ENCODE measurements at regions not wholly inside any gene's neighbourhood (a gene's known extent, or its start where the extent isn't known, plus 50 kb on each side); places are given as distances from the start of the nearest gene placed in this dataset.

DNA sequence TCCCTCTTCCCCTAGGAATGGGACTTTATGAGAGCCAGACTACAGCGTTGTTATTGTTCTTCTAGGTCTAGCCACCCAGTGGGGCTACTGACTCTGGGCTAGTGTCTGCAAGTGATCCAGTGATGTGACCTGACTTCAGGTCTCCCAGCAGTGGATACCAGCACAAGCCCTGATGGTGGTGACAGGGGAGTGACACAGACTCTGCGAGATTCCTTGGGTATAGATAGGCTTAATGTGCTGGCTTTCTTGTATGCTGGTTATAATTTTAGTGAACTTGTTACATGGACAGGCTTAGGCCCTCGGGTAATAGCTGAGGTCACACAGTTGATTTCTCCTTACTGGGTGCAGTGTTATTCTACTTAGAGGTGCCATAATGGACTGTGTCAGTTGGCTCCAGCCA is 106.9 kb downstream of the TBC1D30 start:
- no peak for TF ChIP-seq SIN3A (IDR thresholded peaks at IDR 0.05; ENCODE audit: borderline replicate concordance, insufficient read depth, low read length)
- TF ChIP-seq FOXP2 (optimal IDR thresholded peaks at IDR 0.05; ENCODE audit: borderline replicate concordance, extremely low read depth, extremely low read length, insufficient read depth), result no peak
- TF ChIP-seq POLR2AphosphoS5 (IDR thresholded peaks at IDR 0.05; ENCODE audit: low read depth, low read length), result no peak
- TF ChIP-seq TAF1 (IDR thresholded peaks at IDR 0.05; ENCODE audit: borderline replicate concordance, insufficient read depth, low read length), result no peak
- TF ChIP-seq, protein P1, sequence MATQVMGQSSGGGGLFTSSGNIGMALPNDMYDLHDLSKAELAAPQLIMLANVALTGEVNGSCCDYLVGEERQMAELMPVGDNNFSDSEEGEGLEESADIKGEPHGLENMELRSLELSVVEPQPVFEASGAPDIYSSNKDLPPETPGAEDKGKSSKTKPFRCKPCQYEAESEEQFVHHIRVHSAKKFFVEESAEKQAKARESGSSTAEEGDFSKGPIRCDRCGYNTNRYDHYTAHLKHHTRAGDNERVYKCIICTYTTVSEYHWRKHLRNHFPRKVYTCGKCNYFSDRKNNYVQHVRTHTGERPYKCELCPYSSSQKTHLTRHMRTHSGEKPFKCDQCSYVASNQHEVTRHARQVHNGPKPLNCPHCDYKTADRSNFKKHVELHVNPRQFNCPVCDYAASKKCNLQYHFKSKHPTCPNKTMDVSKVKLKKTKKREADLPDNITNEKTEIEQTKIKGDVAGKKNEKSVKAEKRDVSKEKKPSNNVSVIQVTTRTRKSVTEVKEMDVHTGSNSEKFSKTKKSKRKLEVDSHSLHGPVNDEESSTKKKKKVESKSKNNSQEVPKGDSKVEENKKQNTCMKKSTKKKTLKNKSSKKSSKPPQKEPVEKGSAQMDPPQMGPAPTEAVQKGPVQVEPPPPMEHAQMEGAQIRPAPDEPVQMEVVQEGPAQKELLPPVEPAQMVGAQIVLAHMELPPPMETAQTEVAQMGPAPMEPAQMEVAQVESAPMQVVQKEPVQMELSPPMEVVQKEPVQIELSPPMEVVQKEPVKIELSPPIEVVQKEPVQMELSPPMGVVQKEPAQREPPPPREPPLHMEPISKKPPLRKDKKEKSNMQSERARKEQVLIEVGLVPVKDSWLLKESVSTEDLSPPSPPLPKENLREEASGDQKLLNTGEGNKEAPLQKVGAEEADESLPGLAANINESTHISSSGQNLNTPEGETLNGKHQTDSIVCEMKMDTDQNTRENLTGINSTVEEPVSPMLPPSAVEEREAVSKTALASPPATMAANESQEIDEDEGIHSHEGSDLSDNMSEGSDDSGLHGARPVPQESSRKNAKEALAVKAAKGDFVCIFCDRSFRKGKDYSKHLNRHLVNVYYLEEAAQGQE (IDR thresholded peaks at IDR 0.05; ENCODE audit: insufficient read depth in 1 of 2, low read depth in 2 of 2, low read length in 2 of 2), result no peak

DNA sequence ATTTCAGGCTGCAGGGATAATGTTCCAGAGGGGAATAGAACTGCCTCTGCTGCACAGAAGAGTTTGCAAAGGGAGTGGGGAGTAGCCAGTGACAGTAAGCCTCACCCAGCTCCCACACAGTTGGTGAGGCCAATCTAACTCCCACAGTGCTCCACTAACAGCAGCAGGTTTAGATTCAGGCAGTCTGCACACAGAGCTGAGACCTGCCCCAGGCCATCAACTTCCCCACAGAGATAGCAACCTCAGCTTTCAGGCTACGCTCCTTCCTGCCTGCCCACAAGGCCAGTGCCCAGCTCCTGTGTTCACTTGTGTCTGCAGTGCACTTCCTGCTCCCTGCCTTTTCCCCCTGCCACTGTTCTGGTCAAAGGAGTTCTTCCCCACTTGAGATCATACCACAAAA is 107.5 kb downstream of the TBC1D30 start:
- TF ChIP-seq POLR2AphosphoS5 (IDR thresholded peaks at IDR 0.05; ENCODE audit: low read depth, low read length) (no peak), SIN3A (IDR thresholded peaks at IDR 0.05; ENCODE audit: borderline replicate concordance, insufficient read depth, low read length) (no peak), TAF1 (IDR thresholded peaks at IDR 0.05; ENCODE audit: borderline replicate concordance, insufficient read depth, low read length) (no peak), FOXP2 (optimal IDR thresholded peaks at IDR 0.05; ENCODE audit: borderline replicate concordance, extremely low read depth, extremely low read length, insufficient read depth) (no peak)
- TF ChIP-seq, protein P1 (IDR thresholded peaks at IDR 0.05; ENCODE audit: insufficient read depth in 1 of 2, low read depth in 2 of 2, low read length in 2 of 2), result no peak

DNA sequence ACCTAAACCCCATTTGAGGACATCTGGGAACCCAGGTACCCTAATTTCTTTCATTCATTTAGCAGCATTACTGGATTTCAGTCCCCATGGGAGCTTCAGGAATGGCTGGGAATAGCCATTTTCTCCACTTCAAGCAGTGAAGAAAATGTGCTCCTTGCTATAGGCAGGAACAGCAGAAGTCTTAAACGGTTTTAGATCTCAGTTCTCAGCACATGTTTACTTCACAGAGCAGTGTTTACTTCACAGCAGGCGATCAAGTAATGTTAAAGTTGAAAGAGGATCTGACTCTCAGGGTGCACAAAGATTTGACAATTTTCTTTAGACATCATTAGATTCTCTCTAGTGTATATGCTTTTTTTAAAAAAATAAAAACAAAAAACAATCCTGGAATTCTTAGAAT is 109.3 kb downstream of the TBC1D30 start:
- TF ChIP-seq TAF1 (IDR thresholded peaks at IDR 0.05; ENCODE audit: borderline replicate concordance, insufficient read depth, low read length), result no peak
- no peak for TF ChIP-seq SIN3A (IDR thresholded peaks at IDR 0.05; ENCODE audit: borderline replicate concordance, insufficient read depth, low read length)
- TF ChIP-seq, protein P1 (IDR thresholded peaks at IDR 0.05; ENCODE audit: insufficient read depth in 1 of 2, low read depth in 2 of 2, low read length in 2 of 2), result no peak
- TF ChIP-seq POLR2AphosphoS5 (IDR thresholded peaks at IDR 0.05; ENCODE audit: low read depth, low read length), result no peak
- no peak for TF ChIP-seq FOXP2 (optimal IDR thresholded peaks at IDR 0.05; ENCODE audit: borderline replicate concordance, extremely low read depth, extremely low read length, insufficient read depth)

DNA sequence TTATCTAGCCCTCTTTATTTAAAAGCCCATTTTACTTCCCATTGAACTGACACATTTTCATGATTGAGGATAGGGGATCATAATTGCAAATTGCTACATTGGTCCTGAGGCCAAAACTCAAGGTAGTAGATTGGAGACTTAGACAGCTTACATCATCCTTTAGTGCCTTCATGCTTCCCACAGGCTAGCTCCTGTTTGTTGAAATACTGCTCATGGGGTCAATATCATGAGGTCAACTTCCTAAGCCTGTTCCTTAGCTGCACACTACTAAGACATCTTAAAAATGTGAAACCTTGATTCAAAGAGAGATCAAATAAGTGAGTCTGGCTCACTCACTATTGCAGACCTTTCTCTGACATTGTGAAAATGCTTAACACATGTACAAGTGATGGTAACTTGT is 113.0 kb downstream of the TBC1D30 start:
- TF ChIP-seq FOXP2 (optimal IDR thresholded peaks at IDR 0.05; ENCODE audit: borderline replicate concordance, extremely low read depth, extremely low read length, insufficient read depth), result no peak
- TF ChIP-seq, protein P1 (IDR thresholded peaks at IDR 0.05; ENCODE audit: insufficient read depth in 1 of 2, low read depth in 2 of 2, low read length in 2 of 2), result no peak
- no peak for TF ChIP-seq POLR2AphosphoS5 (IDR thresholded peaks at IDR 0.05; ENCODE audit: low read depth, low read length)
- TF ChIP-seq SIN3A (IDR thresholded peaks at IDR 0.05; ENCODE audit: borderline replicate concordance, insufficient read depth, low read length), result no peak
- TF ChIP-seq TAF1 (IDR thresholded peaks at IDR 0.05; ENCODE audit: borderline replicate concordance, insufficient read depth, low read length), result no peak

DNA sequence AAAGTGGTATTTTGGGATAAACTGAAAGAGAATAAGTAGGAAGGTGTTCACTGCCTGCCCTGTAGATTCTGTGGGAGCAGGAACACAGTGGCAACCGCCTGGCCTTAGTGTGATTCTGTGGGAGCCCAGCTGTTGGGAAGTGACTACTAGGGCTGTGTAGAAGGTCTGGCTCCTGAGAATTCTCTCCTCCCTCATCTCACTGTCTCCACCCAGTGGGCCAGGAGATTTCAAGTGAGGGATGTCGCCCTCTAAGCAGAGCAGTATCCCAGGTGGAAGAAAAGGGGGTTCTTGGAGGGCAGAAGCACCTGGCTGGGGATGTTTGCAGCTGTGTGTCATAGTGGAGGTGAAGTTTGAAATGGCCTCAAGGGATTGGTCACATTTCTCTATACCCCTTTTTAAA is 113.7 kb downstream of the TBC1D30 start:
- TF ChIP-seq POLR2AphosphoS5 (IDR thresholded peaks at IDR 0.05; ENCODE audit: low read depth, low read length), result no peak
